Stimulated activated CD4-positive, alpha-beta T cell treated with anti-CD3 and anti-CD28 coated beads, Interleukin-2, amount 100 ng/mL, for 24 hours (primary cell): ENCODE measurements at regions not wholly inside any gene's neighbourhood (a gene's known extent, or its start where the extent isn't known, plus 50 kb on each side); places are given as distances from the start of the nearest gene placed in this dataset.

ENCODE experiments used
- DNase-seq, 2 donors: peaks; one replicate each; pipeline ENCODE4 v3.0.0-alpha.2; 2020

DNA sequence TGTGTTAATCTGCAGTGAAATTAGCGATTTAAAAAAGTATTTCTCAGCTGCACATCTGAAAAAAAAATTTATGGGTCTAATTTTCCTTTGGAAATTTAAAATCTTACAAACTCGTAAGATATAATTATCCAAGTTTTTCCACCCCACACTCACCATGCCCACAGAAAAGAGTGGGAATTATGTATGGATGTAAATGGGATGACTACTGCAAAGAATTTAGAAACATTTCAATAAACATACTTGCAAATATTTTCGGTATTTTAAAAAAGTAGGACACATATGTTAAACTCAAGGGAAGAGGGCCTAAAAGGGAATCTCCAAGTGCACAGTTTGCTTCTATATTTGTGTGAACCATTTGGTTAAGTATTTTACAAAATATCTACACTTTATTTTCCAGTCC, 1039.9 kb upstream of the POU3F3 start:
- DNase-seq: no peak

DNA sequence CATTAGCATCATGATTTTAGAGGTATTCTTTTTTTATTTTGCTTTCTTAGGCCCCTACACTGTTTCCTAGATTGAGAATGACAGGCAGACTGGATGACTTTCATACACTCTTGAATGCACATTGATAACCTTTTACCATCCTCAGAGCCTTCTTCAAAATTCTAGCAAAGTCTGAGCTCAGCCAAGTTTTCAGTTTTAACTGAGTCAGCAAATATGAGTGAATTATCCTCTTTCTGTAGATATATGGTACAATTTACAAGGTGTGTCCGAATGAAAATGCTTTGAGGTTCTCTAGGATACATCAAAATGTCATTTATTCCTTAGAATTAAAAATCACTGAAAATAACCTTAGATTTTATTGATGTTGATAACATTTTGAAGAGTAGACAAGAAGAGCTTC, 1038.2 kb upstream of the POU3F3 start:
- no peak for DNase-seq

DNA sequence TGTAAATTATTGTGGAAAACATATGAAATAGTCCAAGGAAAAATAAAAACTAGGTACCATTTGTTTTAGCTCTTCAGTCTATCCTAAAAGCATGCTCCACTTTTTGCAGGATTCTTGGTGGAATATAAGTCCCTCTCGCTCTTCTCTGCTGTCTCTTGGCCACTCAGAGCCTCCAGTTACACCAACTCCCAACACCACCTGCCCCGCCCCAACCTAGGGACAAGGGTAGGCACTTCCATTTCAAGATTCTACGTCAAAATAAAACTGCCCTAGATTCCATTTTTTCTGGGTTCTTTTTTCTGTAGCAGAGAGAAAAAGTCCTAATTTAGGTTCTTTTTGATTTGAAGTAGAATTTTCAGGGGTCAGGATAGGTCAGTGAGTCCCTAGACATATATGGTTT, 1036.2 kb upstream of the POU3F3 start:
- no peak for DNase-seq

DNA sequence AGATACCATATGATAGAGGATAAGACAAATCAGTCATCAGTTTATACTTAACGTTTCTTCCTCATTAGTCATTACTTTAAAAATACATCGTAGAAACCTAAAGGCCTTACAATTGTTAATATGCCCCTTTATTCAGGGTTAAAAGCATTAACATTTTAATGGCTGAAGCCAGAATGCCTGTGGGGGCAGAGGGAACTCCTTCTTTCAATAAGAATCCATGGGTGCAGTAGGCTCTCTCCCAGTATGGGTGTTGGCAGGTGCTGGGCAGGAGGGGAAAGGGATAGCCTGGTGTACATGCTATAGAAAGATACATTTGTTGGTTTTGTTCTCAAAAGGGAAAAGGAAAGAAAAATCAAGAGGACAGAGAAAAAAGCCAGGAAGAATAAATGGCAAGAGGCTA, 1035.7 kb upstream of the POU3F3 start:
- DNase-seq: no peak

DNA sequence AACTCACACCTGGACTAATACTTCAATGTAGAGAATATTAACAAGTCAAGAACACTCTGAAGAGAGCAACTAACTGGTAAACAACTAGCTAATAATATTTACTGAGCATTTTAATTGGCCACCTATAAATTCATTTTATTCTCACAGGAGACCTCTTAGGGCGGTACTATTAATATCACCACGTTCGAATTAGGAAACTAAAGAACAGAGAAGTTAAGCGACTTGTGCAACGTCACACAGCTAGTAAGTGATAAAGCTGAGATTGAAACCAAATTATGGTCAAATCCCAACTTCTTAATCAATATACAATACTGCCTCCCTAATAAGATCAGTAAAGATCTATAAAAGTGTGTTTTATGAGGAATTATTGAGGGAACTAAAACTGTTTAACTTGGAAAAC, 1034.3 kb upstream of the POU3F3 start:
- no peak for DNase-seq

DNA sequence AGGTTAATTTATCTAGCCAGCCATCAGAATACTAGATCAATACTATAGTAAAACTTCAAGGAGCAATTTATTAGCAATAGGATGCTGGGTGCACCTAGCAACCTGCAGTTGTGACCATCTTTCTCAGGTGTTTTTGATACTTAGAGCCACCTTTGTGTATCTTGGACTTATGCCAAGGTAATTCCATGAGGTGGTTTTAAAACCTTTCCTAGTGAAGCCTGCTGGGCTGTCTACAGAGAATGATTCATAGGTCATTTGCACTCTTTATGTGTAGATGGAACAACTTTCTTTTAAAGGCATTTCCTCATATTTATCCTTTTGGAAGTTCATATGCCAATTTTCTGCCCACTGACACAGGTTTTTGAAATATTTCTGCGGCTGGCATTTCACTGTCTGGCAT, 1030.1 kb upstream of the POU3F3 start:
- DNase-seq: no peak

DNA sequence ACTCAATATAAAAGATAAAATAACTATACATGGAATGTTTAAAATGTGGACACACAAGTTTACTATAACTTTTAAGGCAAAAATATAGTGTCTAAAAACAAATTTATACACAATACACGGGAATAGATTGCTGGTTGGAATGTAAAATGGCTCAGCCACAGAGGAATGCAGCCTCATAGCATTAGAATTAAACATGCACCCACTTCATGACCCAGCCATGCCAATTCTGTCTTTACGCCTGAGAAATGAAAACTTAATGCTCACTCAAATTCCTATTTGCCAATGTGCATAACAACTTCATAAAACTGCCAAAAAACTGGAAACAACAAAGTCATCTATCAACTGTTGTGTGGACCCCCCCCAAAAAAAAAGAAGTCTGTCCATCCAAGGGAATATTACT, 1006.6 kb upstream of the POU3F3 start:
- no peak for DNase-seq

DNA sequence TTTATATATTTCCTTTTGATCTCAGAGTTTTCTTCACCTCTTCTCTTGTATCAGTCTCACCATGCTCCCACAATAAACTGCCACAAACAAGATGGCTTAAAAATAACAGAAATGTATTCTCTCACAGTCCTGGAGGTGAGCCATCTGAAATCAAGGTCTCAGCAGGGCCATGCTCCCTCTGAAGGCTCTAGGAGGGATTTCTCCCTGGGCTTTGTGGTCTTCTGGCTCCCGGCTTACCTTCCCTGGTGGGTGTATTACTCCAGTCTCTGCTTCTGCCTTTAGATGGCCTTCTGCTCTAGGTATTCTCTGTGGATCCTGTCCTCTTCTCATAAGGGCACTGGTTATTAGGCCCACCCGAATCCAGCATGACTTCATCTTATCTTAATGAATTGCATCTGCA, 994.7 kb upstream of the POU3F3 start:
- DNase-seq: no peak

DNA sequence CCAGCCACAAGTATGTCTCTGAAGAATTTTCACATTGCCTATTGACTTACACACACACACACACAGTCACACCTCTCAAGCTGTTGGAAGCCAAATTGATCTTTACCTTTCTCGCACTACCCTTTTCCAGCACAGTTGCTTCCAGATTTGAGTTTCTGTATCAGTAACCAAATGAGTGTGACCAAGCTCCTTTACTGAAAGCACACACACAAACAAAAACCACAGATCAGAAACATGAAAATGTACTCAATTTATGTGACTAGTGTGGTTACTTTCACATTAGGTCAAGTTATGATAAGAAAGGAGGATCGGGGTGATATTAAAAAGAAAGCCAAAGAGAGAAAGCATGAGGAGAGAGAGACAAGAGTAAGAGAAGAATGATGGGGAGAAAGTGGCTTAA, 993.9 kb upstream of the POU3F3 start:
- no peak for DNase-seq

DNA sequence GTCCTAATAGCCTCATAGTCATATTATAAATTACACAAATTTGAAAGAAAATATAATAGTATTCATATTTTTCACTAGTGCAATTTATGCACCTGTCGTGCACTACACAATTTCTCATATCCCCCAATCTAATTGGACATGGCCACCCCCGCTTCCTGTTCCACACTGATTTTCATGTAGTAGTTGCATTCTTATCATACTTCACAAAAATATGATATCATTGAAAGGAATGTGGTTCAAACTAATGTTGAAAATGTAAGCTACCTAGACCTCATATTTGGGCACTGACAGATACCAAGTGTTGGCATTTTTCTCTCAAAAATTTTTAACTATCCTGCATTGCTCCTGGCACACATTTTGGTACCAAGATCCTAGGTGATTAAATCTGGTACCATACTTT, 985.5 kb upstream of the POU3F3 start:
- DNase-seq: no peak

DNA sequence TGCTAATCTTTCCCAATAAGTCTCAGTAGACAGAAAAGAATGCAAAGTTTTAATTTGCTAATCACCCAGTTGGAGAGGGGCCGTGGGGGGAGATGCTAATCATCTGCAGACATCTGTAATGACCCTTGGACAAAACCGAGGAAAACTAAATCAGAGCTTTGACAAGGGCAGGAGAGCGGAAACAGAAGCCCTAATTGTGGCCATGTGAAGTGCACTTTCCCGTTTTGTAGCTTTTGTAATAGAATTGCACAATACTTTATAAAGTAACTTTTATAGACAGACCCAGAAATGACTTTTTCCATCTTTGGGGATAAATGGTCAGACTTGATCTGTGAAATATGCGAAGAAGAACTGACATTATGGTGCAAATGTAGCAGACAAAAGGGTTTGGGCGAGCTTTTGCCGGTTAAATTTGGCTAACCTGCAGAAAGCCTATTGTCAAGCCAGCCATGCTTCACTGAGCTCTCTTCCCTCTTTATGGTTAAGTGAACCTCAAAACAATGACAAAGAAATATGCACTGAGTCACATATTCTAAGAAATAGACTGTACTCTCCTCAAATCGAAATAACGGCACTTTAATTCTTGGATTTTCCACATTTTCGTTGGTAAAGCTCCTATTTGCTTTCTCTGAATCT, 980.1 kb upstream of the POU3F3 start:
- DNase-seq: no peak

DNA sequence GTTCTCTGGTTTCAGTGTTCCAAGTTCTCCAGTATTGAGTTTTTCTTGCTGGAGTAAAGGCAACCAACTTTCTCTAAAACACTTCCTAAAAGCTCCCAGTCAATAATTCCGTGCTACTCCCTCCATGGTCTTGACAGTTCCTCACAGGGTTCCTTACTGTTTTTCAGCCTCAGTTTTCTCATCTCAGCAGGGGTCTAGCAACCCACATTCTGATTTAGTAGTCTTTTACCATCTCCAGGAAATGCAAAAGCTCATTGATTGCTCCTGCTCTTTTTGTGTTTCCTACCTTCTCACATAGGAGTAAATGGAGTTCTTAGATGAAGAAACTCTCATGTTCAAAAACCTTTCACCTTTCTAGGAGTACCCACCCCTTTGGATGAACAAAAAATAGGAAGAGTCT, 978.8 kb upstream of the POU3F3 start:
- no peak for DNase-seq

DNA sequence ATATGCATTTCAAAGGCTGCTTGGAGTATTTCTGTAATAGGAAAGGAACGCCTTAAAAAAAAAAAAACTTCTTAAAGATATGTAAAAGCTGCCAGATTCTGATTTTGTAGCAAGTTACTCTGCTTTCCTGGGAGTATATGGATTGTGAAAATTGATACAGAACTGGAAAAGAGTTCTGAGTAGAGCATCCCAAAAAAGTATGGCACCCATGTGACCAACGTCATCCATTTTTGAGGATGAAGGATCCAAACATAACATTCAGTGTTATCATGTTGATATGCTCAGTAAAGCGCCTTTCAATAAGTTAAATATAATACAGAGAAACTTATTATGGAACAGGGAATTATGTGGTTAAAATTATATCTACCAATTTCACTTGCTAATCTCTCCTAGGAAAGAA, 978.4 kb upstream of the POU3F3 start:
- DNase-seq: no peak

DNA sequence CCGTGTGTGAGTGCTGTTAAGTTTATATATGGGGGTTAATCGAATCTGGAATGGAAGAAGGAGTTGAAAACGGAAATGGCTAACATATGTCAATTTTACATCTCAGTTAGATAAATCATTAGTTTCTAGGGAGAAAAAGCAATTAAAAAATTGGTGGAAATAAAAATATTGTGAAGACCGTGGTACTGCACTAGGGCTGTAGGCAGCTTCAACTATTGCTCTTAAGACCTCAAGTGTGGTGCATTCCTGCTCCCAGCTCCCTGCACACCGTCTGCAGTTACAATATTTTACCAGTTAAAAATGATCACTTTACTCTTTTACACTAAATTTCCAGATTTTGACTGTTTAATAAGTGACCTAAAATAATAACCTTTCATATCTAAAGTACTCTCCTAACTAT, 977.3 kb upstream of the POU3F3 start:
- DNase-seq: no peak

DNA sequence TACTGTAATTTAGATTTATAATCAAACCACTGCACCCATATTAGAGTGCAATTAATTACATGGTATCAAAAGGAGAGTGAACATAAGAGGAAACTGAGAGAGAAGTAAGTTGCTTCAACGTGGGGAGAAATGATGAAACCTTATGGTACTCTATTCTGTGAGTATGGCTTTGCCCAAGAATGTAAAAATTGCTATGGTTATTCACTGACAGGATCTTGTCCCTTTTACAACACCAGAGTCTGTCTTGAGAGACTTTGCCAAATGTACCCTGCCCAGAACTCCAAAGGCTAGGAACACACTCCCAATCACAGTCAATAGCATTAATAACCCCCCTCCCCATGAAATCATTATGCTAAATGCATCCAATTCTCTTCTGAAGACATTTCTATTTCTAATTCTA, 974.8 kb upstream of the POU3F3 start:
- no peak for DNase-seq

DNA sequence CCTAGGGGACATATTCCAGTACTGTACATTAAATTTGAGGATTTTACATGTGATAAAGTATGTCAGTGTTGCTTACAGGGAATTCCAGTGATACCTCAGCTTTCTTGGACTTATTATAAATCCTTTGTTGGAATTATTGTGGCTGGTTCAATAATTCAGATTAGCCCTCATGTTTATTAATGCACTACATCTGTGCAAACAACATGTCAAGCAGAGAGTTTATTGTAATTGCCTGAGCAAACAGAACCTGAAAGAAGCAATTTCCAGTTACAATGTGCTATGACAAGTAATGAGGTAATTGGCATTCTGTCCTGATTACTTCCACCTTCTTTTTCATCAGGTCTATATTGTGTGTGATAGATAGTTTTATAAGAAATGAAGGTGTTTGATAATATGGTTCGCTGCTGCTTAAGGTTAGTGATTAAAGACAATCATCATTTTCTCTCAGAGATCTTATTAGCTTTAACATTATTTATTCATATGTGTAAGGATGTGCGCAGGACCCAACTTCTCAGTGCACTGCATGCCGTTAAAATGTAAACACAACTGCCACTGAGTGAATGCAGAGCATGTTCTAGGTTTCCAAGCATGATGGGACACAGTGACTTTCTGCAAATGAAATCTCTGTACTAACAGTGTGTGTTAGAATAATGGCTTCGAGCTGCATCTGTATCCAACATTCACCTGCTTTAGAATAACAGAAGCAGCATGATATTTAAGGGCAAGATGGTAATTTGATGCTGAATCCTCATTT, 973.7 kb upstream of the POU3F3 start:
- DNase-seq: no peak

DNA sequence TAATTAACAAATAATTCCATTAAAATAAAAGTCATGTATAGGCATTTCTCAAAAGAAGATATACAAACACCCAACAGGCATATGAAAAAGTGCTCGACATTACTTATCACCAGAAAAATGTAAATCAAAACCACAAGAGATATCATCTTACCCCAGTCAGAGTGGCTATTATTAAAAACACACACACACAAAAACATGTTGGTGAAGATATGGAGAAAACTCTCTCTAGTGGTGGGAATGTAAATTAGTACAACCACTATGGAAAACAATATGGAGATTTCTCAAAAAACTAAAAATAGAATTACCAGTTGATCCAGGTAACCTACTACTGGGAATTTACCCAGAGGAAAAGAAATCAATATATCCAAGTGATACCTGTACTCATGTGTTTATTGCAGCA, 966.3 kb upstream of the POU3F3 start:
- DNase-seq: no peak

DNA sequence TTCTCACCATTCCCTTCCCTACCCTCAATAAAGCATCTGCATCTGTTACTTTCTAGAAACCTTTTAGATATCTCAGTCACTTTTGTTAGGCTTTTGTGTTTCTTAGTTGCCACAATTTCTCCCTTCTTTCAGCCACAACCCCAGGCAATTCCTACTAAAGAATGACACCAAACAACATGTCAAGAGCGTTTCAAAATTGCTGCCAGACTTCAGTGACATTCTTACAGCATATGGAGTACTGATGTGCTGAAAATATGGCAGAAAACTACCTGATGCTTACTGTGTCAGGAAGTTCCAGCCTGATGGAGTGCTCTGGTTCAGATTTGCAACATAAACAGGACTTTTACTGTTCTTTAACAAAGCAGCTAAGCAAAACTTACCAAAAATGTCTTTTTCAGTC, 957.7 kb upstream of the POU3F3 start:
- no peak for DNase-seq

DNA sequence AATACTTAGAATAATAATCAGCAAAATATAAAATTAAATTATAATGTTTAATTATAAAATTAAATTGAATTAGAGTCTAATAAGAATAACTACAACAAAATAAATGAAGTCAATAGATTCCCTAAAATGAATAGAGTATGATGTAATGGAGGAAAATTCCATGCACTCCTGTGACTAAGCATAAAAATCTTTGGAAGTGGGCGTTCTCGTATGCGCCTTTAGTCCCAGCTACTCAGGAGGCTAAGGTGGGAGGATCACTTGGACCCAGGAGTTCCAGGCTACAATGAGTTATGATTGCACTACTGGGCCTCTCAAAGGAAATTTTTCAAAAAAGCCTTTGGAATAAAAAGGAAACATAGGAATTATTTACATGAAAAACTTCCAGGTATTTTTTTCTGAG, 955.4 kb upstream of the POU3F3 start:
- DNase-seq: no peak

DNA sequence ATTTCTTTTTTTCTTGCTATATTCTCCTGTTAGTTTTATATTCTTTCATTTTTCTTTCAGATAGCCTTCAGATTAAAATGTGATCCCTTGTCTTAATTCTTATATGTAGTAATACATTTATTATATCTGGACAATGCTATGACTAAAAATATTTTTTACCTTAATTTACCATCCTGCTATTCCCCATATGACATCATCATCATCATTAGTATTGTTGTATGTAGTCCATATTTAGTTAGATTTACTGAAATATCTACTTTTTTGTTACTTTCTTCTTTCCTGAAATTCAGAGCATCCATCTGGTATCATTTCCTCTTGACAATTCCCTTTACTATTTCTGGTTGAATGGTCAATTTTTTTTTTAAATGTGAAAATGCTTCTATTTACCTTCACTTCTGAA, 951.6 kb upstream of the POU3F3 start:
- no peak for DNase-seq

DNA sequence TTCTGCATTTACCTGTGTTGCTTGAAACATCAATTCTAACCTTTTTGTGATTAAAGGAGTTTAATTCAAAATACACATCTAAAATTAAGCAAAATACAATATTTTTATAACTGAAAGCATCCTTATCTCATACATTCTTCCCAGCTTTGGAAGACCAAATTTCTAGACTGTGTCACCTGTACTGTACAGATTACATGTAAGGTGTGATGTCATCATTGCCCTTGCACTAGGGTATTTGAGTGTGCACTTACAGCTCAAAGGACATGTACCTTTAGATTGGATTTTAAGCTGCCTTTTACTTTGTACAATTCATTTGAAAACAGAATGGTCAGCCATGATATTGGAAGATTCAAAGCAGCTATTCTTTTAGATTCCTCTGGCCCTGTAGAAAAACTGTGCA, 932.8 kb upstream of the POU3F3 start:
- DNase-seq: no peak

DNA sequence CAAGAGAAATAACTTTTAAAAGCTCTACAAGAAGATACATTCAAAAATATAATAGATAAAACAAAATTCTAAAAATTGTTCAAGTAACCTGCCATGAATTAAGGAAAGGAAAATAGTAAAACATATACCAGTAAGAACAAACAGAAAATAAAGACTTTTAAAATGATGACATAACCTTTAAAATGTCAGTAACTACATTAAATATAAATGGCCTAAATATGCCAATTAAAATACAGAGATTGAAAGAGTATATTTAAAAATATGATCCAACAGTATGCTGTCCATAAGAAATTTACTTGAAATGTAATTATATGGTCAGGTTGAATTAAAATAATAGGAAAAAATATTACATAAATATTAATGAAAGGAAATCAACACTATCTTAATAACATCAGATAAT, 911.7 kb upstream of the POU3F3 start:
- no peak for DNase-seq

DNA sequence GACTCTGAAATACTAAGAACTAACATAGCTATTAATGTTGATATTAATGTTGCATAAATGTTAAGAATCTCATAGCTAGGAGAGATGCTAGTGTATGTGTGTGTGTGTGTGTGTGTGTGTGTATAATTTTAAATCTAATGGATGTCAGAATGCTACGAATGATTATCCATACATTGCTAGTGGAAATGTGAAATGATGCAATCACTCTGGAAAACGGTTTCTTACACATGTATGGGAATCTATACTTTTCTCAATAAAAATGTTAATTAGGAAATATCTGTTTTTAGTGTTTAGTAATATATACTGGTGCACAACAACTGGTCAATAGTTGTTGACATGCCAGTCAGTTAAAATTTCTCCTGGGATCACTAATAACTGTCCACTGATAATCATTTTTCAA, 908.8 kb upstream of the POU3F3 start:
- no peak for DNase-seq

DNA sequence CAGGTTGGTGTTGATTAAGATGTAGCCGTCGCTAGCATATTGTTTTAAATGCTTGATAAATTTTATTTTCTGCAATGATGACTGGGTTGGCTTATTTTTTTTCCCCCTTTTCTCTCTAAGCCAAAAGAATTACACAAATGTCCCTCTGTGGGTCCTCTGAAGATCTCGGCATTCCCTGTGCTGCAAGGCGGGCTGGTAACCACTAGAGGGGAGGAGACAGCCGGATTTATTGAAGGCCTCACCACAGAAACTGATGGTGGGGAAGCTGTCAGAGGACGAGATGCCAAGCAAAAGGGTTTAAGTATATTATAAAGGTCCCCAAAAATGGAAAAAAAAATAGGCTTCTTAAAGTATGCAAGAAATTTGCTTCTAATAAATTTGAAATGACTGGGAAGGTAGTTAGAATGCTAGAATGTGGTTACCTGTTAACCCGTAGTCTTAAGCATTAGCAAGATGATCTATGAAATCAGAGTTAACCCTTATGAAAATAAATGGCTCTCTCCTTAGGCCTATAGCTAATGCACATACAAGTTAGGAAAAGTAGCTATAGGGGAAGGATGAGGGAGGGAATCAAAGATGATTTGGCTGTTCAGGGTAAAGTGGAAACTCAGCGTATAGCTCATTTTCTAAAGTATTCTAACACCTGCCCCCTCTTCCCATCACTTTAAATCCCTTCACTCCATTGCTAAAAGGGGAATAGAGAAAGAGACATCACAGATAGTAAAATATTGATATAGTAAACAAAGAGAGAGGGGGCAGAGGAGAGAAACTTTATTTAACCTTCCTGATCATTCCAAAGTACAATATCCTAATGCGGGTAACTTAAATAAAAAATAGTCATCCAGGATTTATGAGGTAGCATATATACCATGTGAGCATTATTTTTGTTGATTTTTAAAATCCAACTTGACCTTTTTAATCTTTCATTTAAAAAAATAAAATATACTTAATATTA, 894.5 kb upstream of the POU3F3 start:
- DNase-seq: no peak
